ENCODE measurements at regions not wholly inside any gene's neighbourhood (a gene's known extent, or its start where the extent isn't known, plus 50 kb on each side); places are given as distances from the start of the nearest gene placed in this dataset.

GRCh38 chr15:96756146-96756545, 425.6 kb downstream of the NR2F2 start:
- no peak overlapping the region for H3K4me3 ChIP-seq (ENCODE audit: low read length)
- no peaks in the 10 kb centered on the region for H3K27me3 ChIP-seq (ENCODE audit: control insufficient read depth, low read length)
- H4K20me1 ChIP-seq (ENCODE audit: control insufficient read depth, insufficient read depth, low read depth, low read length): no peaks in the 10 kb centered on the region
- no peaks in the 10 kb centered on the region for H3F3A ChIP-seq (ENCODE audit: control insufficient read depth, insufficient read depth)
- no peaks in the 10 kb centered on the region for H3K9me2 ChIP-seq (replicated peaks; ENCODE audit: control insufficient read depth, low read length)
- H3K79me2 ChIP-seq (ENCODE audit: control insufficient read depth, low read length): no peaks in the 10 kb centered on the region
- H3K4me2 ChIP-seq (ENCODE audit: low read length): no peak overlapping the region
- H3K27ac ChIP-seq (ENCODE audit: low read depth, low read length): no peak overlapping the region
- no peaks in the 10 kb centered on the region for H3K36me3 ChIP-seq (ENCODE audit: control insufficient read depth, low read length)
- TF ChIP-seq EZH2phosphoT487 (IDR thresholded peaks at IDR 0.05; ENCODE audit: borderline replicate concordance, low read length) (no peak), CTCF (IDR thresholded peaks at IDR 0.05; ENCODE audit: low read depth, low read length, poor library complexity, severe bottlenecking) (no peak)
- no peaks in the 10 kb centered on the region for H3K4me1 ChIP-seq (ENCODE audit: control insufficient read depth, low read length)
- no peaks in the 10 kb centered on the region for H3K9me3 ChIP-seq (ENCODE audit: control insufficient read depth, insufficient read depth, low read length)

- H3K9me2 ChIP-seq (replicated peaks; ENCODE audit: control insufficient read depth, low read length): no peaks in the 10 kb centered on the region
- H4K20me1 ChIP-seq (ENCODE audit: control insufficient read depth, insufficient read depth, low read depth, low read length): no peaks in the 10 kb centered on the region
- no peak overlapping the region for H3K27ac ChIP-seq (ENCODE audit: low read depth, low read length)
- TF ChIP-seq EZH2phosphoT487 (IDR thresholded peaks at IDR 0.05; ENCODE audit: borderline replicate concordance, low read length): no peak
- no peak for TF ChIP-seq CTCF (IDR thresholded peaks at IDR 0.05; ENCODE audit: low read depth, low read length, poor library complexity, severe bottlenecking)
- no peaks in the 10 kb centered on the region for H3K79me2 ChIP-seq (ENCODE audit: control insufficient read depth, low read length)
- H3K4me1 ChIP-seq (ENCODE audit: control insufficient read depth, low read length): no peaks in the 10 kb centered on the region
- no peaks in the 10 kb centered on the region for H3F3A ChIP-seq (ENCODE audit: control insufficient read depth, insufficient read depth)
- H3K4me3 ChIP-seq (ENCODE audit: low read length): no peak overlapping the region
- H3K4me2 ChIP-seq (ENCODE audit: low read length): no peak overlapping the region
- no peaks in the 10 kb centered on the region for H3K36me3 ChIP-seq (ENCODE audit: control insufficient read depth, low read length)
- H3K9me3 ChIP-seq (ENCODE audit: control insufficient read depth, insufficient read depth, low read length): no peaks in the 10 kb centered on the region
- no peaks in the 10 kb centered on the region for H3K27me3 ChIP-seq (ENCODE audit: control insufficient read depth, low read length)
Observed at GRCh38 chr15:96756656-96757055, 426.2 kb downstream of the NR2F2 start.

DNA sequence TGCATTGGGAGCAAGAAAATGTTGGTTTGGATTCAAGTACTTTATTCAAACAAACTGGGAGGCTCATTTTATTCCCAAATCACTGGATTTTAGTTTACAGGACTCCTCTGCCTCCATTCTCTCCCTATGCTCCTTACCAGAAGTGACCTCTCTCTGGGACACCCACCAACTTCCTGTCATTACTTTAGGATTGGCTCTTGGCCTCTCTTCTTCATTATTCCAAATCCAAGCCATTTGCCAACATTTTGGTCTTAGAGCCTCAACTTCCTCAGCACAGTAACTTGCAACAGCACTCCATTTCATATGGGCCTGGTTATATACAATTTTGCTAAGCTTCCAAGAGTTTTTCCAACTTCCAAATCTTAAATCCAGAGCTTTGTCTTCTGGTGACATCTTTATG, 432.1 kb downstream of the NR2F2 start:
- Histone ChIP-seq H3F3A (ENCODE audit: control insufficient read depth, insufficient read depth) (no peaks in the 10 kb centered on the region), H3K9me2 (replicated peaks; ENCODE audit: control insufficient read depth, low read length) (no peaks in the 10 kb centered on the region), H3K4me3 (ENCODE audit: low read length) (no peak overlapping the region), H4K20me1 (ENCODE audit: control insufficient read depth, insufficient read depth, low read depth, low read length) (no peaks in the 10 kb centered on the region), H3K27ac (ENCODE audit: low read depth, low read length) (no peak overlapping the region), H3K36me3 (ENCODE audit: control insufficient read depth, low read length) (no peaks in the 10 kb centered on the region), H3K9me3 (ENCODE audit: control insufficient read depth, insufficient read depth, low read length) (no peaks in the 10 kb centered on the region), H3K4me1 (ENCODE audit: control insufficient read depth, low read length) (no peaks in the 10 kb centered on the region), H3K4me2 (ENCODE audit: low read length) (no peak overlapping the region), H3K79me2 (ENCODE audit: control insufficient read depth, low read length) (no peaks in the 10 kb centered on the region), H3K27me3 (ENCODE audit: control insufficient read depth, low read length) (no peaks in the 10 kb centered on the region)
- TF ChIP-seq CTCF (IDR thresholded peaks at IDR 0.05; ENCODE audit: low read depth, low read length, poor library complexity, severe bottlenecking): no peak
- no peak for TF ChIP-seq EZH2phosphoT487 (IDR thresholded peaks at IDR 0.05; ENCODE audit: borderline replicate concordance, low read length)

DNA sequence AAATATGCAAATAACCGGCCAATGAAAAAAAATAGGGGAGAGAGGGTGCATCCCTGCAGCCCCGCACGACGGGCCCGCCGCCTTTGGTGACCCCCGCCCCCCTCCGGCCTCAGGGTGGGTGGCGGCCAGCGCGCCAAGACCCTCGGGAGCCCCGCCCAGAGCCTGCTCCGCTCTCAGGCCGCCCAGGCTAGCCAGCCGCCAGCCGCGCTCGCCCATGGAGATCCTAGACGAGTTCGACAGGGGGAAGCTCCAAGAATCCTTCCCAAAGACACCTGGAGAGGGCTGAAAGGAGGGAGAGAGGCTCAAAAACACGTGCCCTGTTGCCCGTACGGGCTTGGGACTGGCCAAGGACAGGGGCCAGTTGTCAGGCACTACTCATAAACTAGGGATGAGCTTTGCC, 434.0 kb downstream of the NR2F2 start:
- Histone ChIP-seq H3K4me3 (ENCODE audit: low read length) (no peak overlapping the region), H4K20me1 (ENCODE audit: control insufficient read depth, insufficient read depth, low read depth, low read length) (no peaks in the 10 kb centered on the region), H3F3A (ENCODE audit: control insufficient read depth, insufficient read depth) (no peaks in the 10 kb centered on the region), H3K36me3 (ENCODE audit: control insufficient read depth, low read length) (no peaks in the 10 kb centered on the region), H3K79me2 (ENCODE audit: control insufficient read depth, low read length) (no peaks in the 10 kb centered on the region), H3K9me3 (ENCODE audit: control insufficient read depth, insufficient read depth, low read length) (no peaks in the 10 kb centered on the region), H3K9me2 (replicated peaks; ENCODE audit: control insufficient read depth, low read length) (no peaks in the 10 kb centered on the region), H3K27me3 (ENCODE audit: control insufficient read depth, low read length) (no peaks in the 10 kb centered on the region), H3K4me2 (ENCODE audit: low read length) (no peak overlapping the region), H3K4me1 (ENCODE audit: control insufficient read depth, low read length) (no peaks in the 10 kb centered on the region), H3K27ac (ENCODE audit: low read depth, low read length) (no peak overlapping the region)
- TF ChIP-seq EZH2phosphoT487 (IDR thresholded peaks at IDR 0.05; ENCODE audit: borderline replicate concordance, low read length) (no peak), CTCF (IDR thresholded peaks at IDR 0.05; ENCODE audit: low read depth, low read length, poor library complexity, severe bottlenecking) (no peak)
